HG03060 (cell line): ENCODE measurements at regions not wholly inside any gene's neighbourhood (a gene's known extent, or its start where the extent isn't known, plus 50 kb on each side); places are given as distances from the start of the nearest gene placed in this dataset.

ENCODE experiments used
- ATAC-seq: cut with Tn5 transposase; IDR thresholded peaks from one replicate; pipeline ENCODE4 v1.9.1; 2021; ENCODE audit warnings: low read depth, moderate number of reproducible peaks; ENCODE audit not compliant: unreplicated experiment

DNA sequence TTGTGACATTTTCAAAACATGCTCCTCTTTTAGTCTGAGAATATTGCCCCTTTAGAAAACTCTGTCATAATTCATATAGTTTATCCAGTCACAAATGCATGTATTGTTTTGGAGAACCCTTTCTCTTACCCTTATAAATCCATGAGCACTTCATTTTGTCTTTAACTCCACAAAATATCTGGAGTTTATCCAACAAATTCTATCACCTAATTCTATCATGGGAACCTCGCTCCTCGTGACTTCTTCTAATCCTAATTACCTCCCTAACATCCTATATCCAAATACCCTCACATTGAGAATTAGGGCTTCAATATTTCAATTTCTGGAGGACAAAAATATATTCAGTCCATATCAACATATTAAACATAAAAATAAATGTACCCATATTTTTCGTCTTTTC, 1565.9 kb downstream of the ARAP2 start:
- no peak for ATAC-seq

DNA sequence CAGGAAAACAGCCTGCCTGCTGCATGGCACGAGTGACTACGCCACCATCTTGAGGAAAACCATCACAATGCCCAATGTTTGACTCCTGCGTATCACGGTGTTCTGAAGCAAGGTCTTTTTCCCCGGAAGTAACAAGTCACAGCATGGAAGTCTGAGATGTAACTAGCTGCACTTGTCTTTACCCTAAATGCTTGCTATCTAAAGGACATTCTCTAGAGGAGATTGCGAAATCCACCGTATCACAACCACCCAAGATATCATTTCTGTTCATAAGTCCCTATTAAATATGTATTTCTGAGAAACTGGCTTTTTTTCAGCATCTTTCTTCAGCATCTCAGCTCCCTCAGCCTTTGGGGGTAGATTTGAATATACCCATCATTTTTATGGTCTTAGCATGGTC, 1565.1 kb downstream of the ARAP2 start:
- ATAC-seq, result no peak

DNA sequence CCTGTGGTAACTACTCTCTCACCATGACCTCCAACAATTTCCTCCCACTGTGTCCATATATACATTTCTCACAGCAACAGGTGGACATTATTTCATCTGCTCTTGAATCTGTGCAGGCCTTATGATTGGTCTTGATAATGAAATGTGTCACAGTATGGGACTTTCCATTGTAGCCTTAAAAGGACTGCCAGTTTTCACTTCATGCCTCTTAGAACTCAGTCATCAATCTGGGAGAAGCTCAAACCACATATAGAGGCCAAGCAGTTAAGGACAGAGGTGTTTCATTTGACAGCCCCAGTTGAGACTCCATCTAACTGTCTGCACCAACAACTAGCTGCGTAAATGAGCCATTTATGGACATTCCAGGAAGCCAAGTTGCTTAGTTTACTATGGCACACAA, 1534.8 kb downstream of the ARAP2 start:
- no peak for ATAC-seq

GRCh38 chr4:34718576-34719245, 1525.6 kb downstream of the ARAP2 start:
- ATAC-seq, result no peak

DNA sequence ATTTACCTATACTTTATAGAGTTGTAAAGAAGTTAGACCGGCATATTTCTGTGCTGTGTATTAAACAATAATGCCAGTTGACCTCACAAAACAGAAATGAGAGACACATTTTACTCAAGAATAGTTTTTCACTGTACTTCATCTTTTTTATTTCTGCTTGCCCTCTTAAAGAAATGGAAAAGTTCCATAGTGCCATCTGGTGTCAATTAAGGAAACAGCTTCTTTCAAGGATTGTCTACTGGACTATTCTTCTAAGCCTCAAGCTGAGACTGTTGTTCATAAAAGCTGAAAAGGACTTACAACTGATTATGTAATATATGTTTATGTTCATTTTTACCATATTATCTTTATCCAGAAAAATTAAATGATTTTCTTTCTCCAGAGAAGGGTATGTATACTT, 1523.7 kb downstream of the ARAP2 start:
- no peak for ATAC-seq

DNA sequence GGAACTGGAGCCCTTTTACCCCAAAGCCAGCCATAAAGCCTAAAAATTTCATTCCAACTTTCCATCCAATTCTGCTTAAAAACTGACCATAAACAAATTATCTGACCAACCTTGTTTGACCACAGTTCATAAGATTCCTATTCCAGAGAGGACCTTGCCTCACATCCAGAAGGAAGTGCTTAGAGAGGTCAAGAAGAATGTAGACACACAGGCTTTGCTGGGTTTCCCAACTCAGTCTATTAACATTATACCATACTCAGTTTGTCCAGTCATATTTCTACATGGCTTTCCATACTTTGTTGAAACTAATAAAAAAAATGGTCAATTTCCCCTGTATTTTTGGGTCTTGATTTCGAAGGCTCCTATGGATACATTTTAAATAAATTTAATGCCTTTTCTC, 1522.5 kb downstream of the ARAP2 start:
- ATAC-seq, result no peak

- no peak for ATAC-seq
Observed at GRCh38 chr4:34723605-34724004, 1520.7 kb downstream of the ARAP2 start.

DNA sequence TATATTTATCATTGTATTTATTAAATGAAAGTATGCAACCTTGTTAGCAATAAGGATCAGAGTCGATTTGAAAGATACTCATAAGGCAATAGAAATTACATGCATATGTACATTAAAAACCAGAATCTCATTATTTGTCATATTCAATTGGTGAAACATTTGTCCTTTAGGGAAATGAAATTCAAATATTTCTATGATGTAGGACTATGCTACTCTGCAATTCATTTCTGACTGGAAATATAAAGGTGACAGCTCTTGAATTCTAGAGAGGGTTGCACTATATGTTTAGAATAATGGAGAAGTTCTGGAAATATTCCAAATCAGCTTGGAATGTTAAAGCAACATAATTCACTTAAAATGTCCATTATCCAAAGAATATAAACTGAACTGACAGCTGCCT, 1519.8 kb downstream of the ARAP2 start:
- ATAC-seq, result no peak

GRCh38 chr4:34731070-34731469, 1513.2 kb downstream of the ARAP2 start:
- ATAC-seq, result no peak

DNA sequence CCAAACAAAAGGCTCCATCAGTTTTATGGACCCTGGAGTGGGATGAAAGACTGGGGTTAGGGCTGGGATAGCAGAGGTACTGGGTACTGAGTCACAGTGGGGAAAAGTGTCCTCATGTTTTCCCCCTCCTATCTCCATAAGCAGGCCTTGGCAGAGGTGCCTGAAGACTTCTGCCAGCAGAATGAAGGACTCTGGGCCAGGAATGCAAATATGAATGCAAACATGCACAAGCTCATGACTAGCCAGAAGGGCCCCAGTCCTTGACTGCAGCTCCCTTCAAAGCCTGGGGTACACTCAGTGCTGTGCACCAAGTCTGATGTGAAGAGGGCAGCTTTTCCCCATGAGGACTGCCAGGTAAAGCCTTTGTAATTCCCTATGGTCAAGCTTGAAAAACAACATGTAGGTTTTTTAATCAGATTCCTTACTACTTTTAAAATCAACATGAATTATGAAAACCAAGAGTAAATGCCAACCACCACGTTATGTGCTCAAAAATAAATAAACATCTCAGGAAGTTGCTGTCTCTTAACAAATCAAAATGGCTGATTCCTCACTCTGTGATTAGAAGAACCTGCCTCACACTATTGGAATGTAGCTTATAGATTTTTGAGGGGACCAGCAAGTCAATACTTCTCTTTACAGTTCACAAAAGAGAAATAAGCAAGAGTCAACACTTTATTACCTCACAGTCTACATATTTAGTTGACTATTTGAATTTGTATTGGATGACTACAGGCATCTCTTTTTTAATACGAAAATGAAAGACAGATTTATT, 1512.0 kb downstream of the ARAP2 start:
- ATAC-seq, result no peak

GRCh38 chr4:34733185-34733941, 1511.0 kb downstream of the ARAP2 start:
- no peak for ATAC-seq

DNA sequence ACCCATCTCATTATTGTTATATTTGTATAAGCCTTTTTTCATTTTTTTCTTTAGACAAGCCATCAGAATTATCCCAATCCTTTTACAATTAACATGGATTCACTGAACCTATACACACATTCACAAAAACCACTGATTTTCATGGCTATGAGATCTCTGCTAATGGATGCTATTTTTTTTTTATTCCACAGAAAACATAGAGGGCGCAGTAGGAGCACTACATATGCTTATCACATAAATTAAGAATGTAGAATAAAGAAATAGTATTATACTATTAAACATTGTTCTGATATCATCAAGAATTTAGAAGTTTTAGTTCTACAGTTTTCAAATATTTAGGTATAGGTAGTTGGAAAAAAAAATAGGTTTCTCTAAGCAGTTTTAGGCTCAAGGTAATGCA, 1477.4 kb downstream of the ARAP2 start:
- ATAC-seq, result no peak

DNA sequence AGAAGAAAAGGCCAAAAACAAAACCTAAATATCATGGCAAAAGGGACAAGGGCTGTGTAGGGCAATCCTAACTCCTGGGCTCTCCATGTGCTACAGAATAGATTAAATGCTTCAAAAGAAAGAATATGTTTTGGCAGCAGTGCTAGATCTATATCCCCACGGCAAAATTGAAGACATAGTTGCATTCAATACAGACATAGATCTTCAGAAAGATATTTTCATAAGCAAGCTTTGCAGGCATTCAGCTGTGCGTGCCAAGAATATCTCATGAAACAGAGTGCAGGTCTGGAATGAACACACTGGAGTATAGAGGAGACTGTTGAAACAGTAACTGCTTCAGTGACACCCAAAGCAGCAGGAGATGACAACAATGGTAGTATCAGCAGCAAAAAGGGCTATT, 1476.9 kb downstream of the ARAP2 start:
- ATAC-seq, result no peak

- ATAC-seq, result no peak
Observed at GRCh38 chr4:34771632-34772031, 1472.7 kb downstream of the ARAP2 start.

DNA sequence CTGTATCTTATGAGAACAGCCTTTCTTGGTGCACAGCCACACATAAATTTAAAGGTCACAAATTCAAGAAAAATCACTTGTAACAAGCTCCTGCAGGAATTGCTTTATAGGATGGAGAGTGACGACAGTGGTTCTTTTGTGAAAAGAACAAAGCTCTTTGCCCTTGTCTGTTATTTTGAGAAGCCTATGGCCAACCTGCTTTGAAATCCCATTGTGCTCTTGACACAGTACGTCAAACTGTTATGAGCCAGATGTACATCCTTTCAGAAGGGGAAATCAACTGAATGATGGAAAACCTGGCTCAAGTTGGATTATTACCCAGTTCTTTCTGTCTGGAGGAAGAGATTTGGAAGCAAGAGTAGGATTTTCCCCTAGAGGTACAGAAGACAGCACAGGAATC, 1454.2 kb downstream of the ARAP2 start:
- ATAC-seq, result no peak

- no peak for ATAC-seq
Observed at GRCh38 chr4:34791209-34791608, 1453.1 kb downstream of the ARAP2 start.

DNA sequence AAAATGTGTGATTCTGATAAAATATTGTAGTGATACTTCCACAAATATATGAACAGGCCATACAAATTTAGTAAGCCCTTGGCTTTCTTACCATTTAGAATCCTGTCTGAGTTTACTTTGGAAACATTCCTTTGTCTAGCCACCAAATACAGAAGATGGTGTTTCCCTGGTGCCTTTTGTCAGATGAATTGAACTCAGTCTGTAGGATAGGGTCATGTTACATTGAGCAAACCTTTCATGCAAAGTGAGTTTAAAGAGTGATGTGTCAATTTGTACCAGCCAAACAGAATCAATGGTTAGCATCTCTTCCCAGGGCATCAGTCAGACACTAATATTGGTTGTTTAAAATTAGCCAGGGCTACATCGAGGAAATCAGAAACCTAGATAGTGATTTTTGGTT, 1443.4 kb downstream of the ARAP2 start:
- no peak for ATAC-seq

GRCh38 chr4:34814266-34814665, 1430.0 kb downstream of the ARAP2 start:
- no peak for ATAC-seq

GRCh38 chr4:34824515-34824914, 1419.8 kb downstream of the ARAP2 start:
- ATAC-seq, result no peak

DNA sequence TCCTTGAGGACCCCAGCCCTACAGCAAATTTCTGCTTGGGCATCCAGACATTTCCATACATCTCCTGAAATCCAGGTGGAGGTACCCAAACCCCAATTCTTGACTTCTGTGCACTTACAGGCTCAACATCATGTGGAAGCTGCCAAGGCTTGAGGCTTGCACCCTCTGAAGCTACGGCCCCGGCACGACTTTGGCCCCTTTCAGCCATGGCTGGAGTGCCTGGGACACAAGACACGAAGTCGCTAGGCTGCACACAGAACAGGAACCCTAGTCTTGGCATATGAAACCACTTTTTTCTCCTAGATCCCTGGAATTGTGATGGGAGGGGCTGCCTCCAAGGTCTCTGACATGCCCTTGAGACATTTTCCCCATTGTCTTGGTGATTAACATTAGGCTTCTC, 1417.7 kb downstream of the ARAP2 start:
- ATAC-seq, result no peak

- no peak for ATAC-seq
Observed at GRCh38 chr4:34845926-34846325, 1398.4 kb downstream of the ARAP2 start.

GRCh38 chr4:34850421-34850820, 1393.9 kb downstream of the ARAP2 start:
- ATAC-seq, result no peak
